HT1080 (cell line): ENCODE measurements at regions not wholly inside any gene's neighbourhood (a gene's known extent, or its start where the extent isn't known, plus 50 kb on each side); places are given as distances from the start of the nearest gene placed in this dataset.
"Not testable (repeated sequence)": the region's sequence is repeated elsewhere in the genome, so short reads cannot be mapped to it uniquely, and the experiment has no call there.

Experiments used
- DNase-seq: peaks from one replicate; pipeline ENCODE4 v3.0.0-alpha.2; 2015; ENCODE audit warnings: low read depth

GRCh38 chr1:58072450-58072849 is 474.1 kb downstream of the OMA1 start:
- DNase-seq = no peak

GRCh38 chr1:58067082-58067481 is 479.4 kb downstream of the OMA1 start:
- DNase-seq = peak; percentile 12

DNA sequence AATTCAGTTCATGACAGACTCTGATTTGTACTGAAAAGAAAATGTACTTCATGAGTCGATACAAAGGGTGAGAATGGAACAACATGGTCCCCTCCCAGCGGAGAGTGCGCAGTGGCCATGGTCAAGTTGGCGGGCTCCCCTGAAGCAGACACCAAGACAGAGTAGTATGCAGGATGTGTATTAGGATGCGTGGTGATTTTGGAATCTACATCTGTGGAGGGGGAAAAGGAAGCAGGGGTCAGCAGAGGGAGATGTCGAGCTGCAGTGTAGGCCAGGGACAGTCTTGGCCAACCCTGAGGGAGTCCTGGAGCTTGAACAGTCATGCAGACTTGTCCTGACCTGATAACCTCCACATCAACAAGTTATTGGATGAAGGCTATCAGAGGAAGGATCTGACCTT is 481.0 kb downstream of the OMA1 start:
- peak; percentile 21 for DNase-seq

GRCh38 chr1:58064166-58064565 is 482.4 kb downstream of the OMA1 start:
- DNase-seq = no peak

DNA sequence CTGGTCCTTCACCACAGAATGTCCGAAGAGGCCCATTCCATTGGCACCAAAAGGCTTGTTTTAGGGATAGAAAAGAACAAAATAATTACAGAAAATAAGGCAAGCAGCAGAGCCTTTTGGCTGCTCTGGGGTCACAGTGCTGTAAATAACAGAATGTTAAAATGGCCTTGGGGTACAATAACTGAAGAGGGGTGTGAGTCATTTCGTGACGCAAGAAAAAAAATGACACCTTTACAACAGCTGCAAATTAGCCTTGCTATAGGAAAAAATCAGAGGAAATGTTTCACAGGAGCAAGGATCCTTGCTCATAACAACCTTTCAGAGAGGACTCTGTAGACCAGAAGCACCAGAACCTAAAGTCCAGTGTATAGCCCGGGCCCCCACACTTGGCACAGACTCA is 483.4 kb downstream of the OMA1 start:
- no peak for DNase-seq

- peak; percentile 18 for DNase-seq
These were observed 483.9 kb downstream of the OMA1 start for GRCh38 chr1:58062635-58063034.

DNA sequence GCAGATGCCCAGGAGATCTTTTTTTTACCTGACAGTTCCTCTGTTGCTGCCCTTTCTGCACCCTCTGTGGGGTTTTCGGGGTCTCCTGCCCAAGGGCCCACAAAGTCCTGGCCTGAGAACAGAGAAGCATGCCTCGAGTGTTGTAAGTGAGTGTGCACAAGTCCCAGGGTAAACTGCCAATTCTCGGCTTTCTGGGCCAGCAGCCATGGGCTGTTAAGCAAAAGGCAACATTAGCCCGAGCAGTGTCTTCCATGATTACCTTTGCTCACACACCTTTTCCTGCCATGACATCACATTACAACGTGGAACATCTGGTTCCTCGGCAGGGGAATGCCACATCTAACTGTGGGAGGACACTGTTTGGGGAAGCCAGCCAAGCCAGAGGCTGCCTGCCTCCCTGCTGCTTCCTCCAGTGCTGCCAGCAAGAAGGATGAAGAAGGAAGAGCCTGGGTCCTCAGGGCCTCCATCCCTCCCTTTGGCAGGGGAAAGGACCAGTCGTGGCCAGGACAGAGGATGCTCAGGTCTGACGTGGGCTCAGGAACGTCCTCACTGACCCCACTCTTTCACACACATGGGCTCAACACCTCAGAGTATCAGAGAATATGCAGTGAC is 485.9 kb downstream of the OMA1 start:
- no peak for DNase-seq

GRCh38 chr1:58059789-58060188 is 486.7 kb downstream of the OMA1 start:
- no peak for DNase-seq

DNA sequence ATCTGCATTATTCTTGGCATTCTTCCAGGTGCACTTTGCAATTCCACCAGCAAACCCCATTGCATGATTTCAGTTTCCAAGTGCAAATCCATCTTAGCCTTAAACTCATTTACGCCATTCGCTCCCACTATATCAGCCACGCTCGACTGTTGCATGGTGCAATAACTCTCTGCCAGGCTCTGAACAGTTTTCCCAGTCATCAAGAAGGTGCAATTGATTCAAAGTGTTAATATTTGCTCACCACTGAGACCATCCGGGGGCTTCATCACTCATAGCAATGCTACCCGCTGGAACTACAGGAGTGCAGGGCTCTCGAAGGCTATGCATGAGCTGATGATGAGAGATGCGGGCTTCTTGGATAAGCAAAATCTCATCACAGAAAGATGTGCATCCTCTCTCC is 488.2 kb downstream of the OMA1 start:
- DNase-seq = no peak

DNA sequence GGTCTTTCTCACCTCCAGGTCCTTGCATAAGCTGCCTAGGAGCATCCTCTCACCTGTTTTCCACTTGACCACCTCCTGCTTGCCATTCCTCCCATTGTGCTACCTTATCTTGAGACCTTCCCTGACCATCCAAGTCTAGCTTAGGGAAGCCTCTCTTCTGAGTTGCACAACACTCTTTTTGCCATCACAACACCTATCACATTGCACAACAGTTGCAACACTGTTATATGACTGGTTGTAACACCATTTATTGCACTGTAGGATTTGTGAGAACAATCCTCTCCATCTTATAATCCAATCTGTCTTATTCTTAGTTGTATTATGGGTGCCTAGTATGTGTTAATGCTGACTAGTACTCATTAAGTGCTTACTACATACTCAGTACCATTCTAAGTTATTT is 488.7 kb downstream of the OMA1 start:
- no peak for DNase-seq

DNA sequence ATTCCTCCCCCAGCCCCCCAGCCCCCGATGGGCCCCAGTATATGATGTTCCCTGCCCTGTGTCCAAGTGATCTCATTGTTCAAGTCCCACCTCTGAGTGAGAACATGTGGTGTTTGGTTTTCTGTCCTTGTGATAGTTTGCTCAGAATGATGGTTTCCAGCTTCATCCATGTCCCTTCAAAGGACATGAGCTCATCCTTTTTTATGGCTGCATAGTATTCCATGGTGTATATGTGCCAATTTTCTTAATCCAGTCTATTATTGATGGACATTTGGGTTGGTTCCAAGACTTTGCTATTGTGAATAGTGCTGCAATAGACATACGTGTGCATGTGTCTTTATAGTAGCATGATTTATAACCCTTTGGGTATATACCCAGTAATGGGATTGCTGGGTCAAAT is 495.3 kb downstream of the OMA1 start:
- DNase-seq = not testable (repeated sequence)

GRCh38 chr1:58047265-58047858 is 499.2 kb downstream of the OMA1 start:
- peak; percentile 10 for DNase-seq

DNA sequence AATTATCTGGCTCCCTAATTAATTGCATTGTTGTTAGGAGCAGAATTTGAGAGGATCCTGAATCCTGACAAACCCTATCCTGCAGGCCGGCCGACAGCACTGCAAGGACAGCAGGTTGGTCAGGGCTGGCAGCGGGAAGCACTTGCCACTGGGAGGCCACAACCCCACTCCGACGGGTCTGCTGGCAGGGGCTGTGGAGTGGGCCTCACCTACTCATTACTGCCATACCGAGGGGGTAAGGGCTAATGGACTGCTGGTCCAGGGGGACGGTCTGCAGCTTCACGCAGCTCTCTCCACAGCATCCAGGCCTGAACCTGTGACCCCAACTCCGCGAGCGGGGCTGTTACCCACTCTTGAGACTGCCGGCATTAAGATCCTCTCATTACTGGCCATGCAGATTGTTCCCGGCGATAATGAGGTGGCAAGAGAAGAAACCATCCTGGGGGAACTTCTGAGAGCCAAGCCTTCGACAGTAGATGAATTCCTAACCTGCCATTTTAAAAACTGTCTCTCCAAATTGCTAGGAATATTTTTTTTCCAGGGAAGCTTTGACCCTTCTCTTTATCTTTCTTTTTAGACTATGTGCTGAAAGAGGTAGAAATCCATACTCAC is 501.3 kb downstream of the OMA1 start:
- DNase-seq = no peak

- no peak for DNase-seq
These were observed 504.9 kb downstream of the OMA1 start for GRCh38 chr1:58041621-58042020.

- DNase-seq = no peak
These were observed 508.0 kb downstream of the OMA1 start for GRCh38 chr1:58038574-58038973.

DNA sequence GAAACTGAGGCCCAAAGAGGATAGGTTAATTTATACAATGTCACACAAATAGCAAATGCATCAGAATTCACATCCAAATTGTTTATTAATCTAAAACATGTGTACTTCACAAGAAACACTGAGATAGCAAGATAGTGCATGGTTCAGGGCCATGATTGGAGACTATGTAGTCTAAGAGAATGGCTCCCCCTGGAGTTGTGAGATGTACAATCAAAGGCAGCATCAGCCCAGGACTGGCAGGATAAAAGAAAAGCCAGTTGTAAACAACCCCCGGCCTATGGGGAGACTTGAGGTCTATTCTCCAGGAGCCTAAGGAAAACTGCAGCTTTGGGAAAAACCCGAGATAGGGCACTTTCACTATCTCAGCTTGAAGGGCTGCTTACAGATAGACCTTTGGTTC is 511.0 kb downstream of the OMA1 start:
- no peak for DNase-seq

DNA sequence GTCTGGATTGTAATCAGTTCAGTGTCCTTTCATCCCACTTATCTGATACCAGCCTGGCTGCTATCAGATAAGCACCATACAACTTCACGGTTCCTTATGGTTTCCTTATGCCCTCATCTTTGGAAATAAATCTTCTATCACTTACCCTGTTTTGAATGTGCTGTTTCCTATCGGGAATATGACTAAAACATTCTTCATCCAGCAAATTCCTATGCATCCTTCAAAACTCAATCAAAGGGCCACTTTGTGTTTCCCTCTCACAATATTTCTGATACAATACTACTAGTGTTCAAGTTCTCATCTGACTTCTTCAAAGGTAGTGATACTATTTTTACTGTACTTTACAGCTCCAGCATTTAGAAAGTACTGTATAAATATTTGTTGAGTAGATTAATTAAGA is 513.2 kb downstream of the OMA1 start:
- DNase-seq = no peak

DNA sequence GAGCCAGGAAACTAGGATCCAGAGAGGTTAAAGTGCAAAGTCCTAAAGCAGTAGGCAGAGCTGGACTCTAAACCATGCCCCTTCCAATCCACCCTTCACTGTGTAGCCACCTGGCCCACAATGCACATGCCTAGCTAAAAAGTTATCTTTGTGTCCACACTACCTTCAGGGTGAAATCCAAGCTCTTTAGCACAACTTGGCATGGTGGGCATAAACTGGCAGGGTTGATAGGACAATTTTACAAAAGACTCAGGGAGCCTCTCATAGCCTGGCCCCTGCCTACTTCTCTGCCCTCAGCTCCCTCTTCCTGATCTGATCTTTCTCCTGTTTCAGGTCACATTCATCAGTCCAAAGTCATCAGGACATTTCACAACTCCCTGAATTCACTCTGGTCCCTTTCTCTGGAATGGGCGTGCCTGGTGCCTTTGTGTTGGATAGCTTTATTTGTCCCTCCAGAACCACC is 513.9 kb downstream of the OMA1 start:
- no peak for DNase-seq

GRCh38 chr1:58031416-58031815 is 515.1 kb downstream of the OMA1 start:
- DNase-seq = no peak

DNA sequence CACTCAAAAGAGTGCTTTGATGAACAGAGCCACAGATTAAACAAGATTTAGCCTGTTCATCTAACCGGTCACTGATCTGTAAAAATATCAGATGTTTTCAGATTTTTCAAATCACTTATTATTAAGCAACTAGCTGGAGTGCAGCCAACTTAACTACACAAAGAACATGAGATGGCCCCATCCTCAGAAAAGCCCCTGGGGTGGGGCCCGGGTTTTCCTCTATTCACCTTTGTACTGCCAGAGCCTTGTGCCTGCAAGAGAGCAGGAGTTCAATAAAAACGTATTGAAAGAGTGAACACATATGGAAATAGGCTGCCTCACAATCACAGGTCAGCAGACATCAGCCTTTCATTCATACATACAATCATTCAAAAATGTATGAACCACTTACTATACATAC is 516.1 kb downstream of the OMA1 start:
- DNase-seq = no peak

DNA sequence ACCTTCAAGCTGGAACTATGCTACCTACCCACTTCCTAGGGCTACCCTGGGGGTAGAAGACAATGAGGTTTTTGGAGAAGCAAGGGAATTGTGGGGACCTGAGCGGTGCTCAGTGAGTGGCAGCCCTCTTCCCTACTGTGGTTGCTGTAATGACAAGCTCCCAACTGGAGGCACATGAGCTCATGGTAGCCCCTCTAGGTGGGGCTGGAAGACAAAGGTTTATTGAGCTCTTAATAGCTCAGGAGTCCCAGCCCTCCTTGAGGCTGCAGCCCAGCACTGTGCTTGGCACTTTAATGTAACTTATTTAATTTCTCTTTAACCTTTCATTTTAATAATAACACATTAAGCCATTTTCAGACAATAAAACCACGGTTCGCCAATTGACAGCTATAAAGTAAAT is 528.9 kb downstream of the OMA1 start:
- no peak for DNase-seq

DNA sequence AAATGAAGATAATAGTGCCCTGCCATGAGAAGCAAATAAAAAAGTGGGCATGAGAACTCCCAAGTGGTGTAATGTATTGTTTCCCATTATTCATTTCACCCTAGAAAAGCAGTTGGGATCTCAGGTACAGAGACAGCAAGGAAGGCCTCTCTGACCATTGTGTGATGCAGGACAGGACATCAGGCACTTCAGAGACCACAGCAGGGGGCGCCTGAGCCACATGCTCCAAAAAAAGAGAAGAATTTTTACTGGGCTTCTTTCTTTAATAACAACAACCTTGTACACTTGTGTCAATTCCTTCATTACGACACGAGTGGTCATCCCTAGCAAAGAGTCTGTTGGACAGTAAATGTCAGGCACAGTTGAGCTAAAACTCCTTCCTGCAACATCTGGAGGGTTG is 533.3 kb downstream of the OMA1 start:
- DNase-seq = no peak

DNA sequence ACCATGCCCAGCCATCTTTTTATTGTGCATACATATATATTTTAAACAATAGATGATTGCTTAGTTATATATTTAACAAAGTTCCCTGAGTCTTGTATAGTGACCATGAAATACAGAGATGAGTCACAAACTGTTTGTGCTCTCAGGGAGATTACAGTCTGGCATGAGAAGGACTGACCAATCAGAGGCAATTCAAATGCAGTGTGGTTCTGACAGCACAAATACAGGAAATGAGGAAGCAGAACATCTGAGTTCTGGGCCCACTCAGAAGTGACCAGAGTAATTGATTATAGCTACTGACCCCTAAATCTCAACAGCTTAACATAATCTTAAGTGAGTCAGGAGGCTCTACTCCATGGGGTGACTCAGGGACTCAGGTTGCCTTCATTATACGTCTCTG is 534.5 kb downstream of the OMA1 start:
- peak; percentile 19 for DNase-seq
